DMS 273 (cell line): ENCODE measurements at regions not wholly inside any gene's neighbourhood (a gene's known extent, or its start where the extent isn't known, plus 50 kb on each side); places are given as distances from the start of the nearest gene placed in this dataset.

Source experiments
- DNase-seq: peaks from one replicate; lab custom pipeline; 2025; ENCODE audit not compliant: unreplicated experiment; lab: John Stamatoyannopoulos, UW

- DNase-seq = no peak
Observed at GRCh38 chr5:165565911-165566310, 2060.5 kb downstream of the MAT2B start.

GRCh38 chr5:165569551-165569950, 2064.1 kb downstream of the MAT2B start:
- DNase-seq = no peak

GRCh38 chr5:165573445-165573844, 2068.0 kb downstream of the MAT2B start:
- DNase-seq = no peak

- no peak for DNase-seq
Observed at GRCh38 chr5:165574100-165574499, 2068.7 kb downstream of the MAT2B start.

- no peak for DNase-seq
Observed at GRCh38 chr5:165576678-165577275, 2071.4 kb downstream of the MAT2B start.

GRCh38 chr5:165579911-165580310, 2074.5 kb downstream of the MAT2B start:
- no peak for DNase-seq

GRCh38 chr5:165594693-165595092, 2089.3 kb downstream of the MAT2B start:
- DNase-seq = no peak

GRCh38 chr5:165602529-165602928, 2097.1 kb downstream of the MAT2B start:
- DNase-seq = no peak

GRCh38 chr5:165607026-165607425, 2101.6 kb downstream of the MAT2B start:
- DNase-seq = no peak

GRCh38 chr5:165609871-165610270, 2104.5 kb downstream of the MAT2B start:
- DNase-seq = no peak

- DNase-seq = no peak
Observed at GRCh38 chr5:165616490-165617405, 2111.3 kb downstream of the MAT2B start.

- no peak for DNase-seq
Observed at GRCh38 chr5:165617491-165617890, 2112.1 kb downstream of the MAT2B start.

GRCh38 chr5:165620394-165620793, 2115.0 kb downstream of the MAT2B start:
- DNase-seq = no peak

- no peak for DNase-seq
Observed at GRCh38 chr5:165622864-165623536, 2117.6 kb downstream of the MAT2B start.

GRCh38 chr5:165624166-165624946, 2118.9 kb downstream of the MAT2B start:
- no peak for DNase-seq

GRCh38 chr5:165626161-165626560, 2120.7 kb downstream of the MAT2B start:
- no peak for DNase-seq

- DNase-seq = no peak
Observed at GRCh38 chr5:165627548-165628170, 2122.2 kb downstream of the MAT2B start.

GRCh38 chr5:165630261-165630778, 2124.9 kb downstream of the MAT2B start:
- peak; percentile 64 for DNase-seq

GRCh38 chr5:165631235-165631634, 2125.8 kb downstream of the MAT2B start:
- DNase-seq = no peak

GRCh38 chr5:165642366-165642765, 2136.9 kb downstream of the MAT2B start:
- no peak for DNase-seq
